HL-60 (cell line): ENCODE measurements at regions not wholly inside any gene's neighbourhood (a gene's known extent, or its start where the extent isn't known, plus 50 kb on each side); places are given as distances from the start of the nearest gene placed in this dataset.

ENCODE experiments used
- DNase-seq, 2 experiments: peaks; one replicate each; pipeline ENCODE4 v3.0.0-alpha.2; 2010 to 2020; ENCODE audit warnings: low read depth in 1 of 2, low spot score in 1 of 2
- H3K27ac ChIP-seq: fragments of 250-450 bp; sonication (Bioruptor Pico); replicated peaks from 2 replicates; pipeline ENCODE4 v1.5.1; 2020; ENCODE audit warnings: mild to moderate bottlenecking, moderate library complexity
- H3K27me3 ChIP-seq: fragments of 250-450 bp; sonication (Bioruptor Pico); 2 replicates; pipeline ENCODE4 v1.5.1; 2021; ENCODE audit warnings: mild to moderate bottlenecking, moderate library complexity; ENCODE audit not compliant: insufficient read depth, poor library complexity, severe bottlenecking
- H3K4me3 ChIP-seq: replicated peaks from 2 replicates; pipeline ENCODE4 v1.5.1; 2011; ENCODE audit warnings: mild to moderate bottlenecking, control low read depth, low read length; ENCODE audit not compliant: insufficient read depth
- CTCF ChIP-seq: IDR thresholded peaks from one replicate; pipeline ENCODE4 v1.5.1; 2011; ENCODE audit warnings: low read length, control low read depth, inconsistent platforms; ENCODE audit not compliant: insufficient read depth
- GABPA ChIP-seq: IDR thresholded peaks from 2 replicates; pipeline ENCODE4 v1.6.1; 2012; ENCODE audit warnings: low read depth
- POLR2AphosphoS5 ChIP-seq: IDR thresholded peaks from 2 replicates; pipeline ENCODE4 v1.6.1; 2012; ENCODE audit warnings: low read depth
- SPI1 ChIP-seq: IDR thresholded peaks from 2 replicates; pipeline ENCODE4 v1.6.1; 2012; ENCODE audit warnings: low read depth, mild to moderate bottlenecking, borderline replicate concordance
- TF ChIP-seq, protein P1 (sequence below): IDR thresholded peaks from 2 replicates; pipeline ENCODE4 v1.6.1; 2012; ENCODE audit warnings: low read depth; ENCODE audit not compliant: insufficient replicate concordance

GRCh38 chr1:187283984-187284383, 455.2 kb downstream of the PLA2G4A start:
- Histone ChIP-seq H3K4me3 (no peak overlapping the region), H3K27ac (no peak overlapping the region), H3K27me3 (no peaks in the 10 kb centered on the region)
- TF ChIP-seq POLR2AphosphoS5 (no peak), CTCF (no peak)
- DNase-seq, result no peak

GRCh38 chr1:187294421-187295201, 465.9 kb downstream of the PLA2G4A start:
- no peak overlapping the region for H3K27ac ChIP-seq
- no peak overlapping the region for H3K4me3 ChIP-seq
- no peak for DNase-seq
- no peaks in the 10 kb centered on the region for H3K27me3 ChIP-seq
- TF ChIP-seq SPI1 (no peak), CTCF (no peak), GABPA (no peak), POLR2AphosphoS5 (no peak)
- TF ChIP-seq, protein P1, sequence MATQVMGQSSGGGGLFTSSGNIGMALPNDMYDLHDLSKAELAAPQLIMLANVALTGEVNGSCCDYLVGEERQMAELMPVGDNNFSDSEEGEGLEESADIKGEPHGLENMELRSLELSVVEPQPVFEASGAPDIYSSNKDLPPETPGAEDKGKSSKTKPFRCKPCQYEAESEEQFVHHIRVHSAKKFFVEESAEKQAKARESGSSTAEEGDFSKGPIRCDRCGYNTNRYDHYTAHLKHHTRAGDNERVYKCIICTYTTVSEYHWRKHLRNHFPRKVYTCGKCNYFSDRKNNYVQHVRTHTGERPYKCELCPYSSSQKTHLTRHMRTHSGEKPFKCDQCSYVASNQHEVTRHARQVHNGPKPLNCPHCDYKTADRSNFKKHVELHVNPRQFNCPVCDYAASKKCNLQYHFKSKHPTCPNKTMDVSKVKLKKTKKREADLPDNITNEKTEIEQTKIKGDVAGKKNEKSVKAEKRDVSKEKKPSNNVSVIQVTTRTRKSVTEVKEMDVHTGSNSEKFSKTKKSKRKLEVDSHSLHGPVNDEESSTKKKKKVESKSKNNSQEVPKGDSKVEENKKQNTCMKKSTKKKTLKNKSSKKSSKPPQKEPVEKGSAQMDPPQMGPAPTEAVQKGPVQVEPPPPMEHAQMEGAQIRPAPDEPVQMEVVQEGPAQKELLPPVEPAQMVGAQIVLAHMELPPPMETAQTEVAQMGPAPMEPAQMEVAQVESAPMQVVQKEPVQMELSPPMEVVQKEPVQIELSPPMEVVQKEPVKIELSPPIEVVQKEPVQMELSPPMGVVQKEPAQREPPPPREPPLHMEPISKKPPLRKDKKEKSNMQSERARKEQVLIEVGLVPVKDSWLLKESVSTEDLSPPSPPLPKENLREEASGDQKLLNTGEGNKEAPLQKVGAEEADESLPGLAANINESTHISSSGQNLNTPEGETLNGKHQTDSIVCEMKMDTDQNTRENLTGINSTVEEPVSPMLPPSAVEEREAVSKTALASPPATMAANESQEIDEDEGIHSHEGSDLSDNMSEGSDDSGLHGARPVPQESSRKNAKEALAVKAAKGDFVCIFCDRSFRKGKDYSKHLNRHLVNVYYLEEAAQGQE, result no peak

GRCh38 chr1:187300081-187300480, 471.3 kb downstream of the PLA2G4A start:
- no peaks in the 10 kb centered on the region for H3K27me3 ChIP-seq
- H3K27ac ChIP-seq, result no peak overlapping the region
- no peak overlapping the region for H3K4me3 ChIP-seq
- no peak for TF ChIP-seq GABPA
- no peak for TF ChIP-seq SPI1
- TF ChIP-seq CTCF, result no peak
- TF ChIP-seq, protein P1, result no peak
- no peak for TF ChIP-seq POLR2AphosphoS5
- DNase-seq, result no peak

DNA sequence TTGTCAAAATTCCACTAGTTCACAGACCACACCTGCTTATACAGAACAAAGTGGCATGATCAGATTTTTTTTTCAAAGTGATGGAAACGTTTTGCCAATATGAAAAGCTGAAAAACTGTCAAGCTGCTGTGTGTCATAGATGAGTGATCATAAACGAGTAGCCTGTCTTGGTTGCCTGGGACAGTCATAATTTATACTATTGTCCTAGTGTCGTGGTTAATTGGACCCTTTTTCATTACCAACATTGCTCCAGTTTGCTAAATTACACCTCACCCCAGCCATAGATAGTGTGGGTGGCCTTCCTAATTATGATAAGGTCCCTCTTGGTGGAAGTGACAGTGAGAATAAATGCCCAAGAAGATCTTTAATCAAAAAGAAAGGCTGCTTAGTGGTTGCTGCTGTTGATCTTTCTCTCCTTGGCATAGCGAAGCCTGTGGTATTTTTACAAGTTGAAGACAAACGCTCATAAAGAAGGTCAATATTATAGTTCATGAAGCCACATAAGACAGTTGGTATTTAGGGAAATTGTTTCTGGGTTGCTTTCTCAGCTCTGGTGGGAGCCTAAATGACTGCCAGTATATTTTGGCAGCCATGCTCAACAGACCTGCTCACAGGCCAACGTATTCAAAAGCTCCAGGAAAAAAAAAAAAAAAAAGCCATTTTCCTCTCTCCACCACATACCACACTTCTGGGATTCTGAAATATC, 478.1 kb downstream of the PLA2G4A start:
- H3K27me3 ChIP-seq, result no peaks in the 10 kb centered on the region
- H3K27ac ChIP-seq, result no peak overlapping the region
- TF ChIP-seq GABPA (no peak), CTCF (no peak)
- no peak for DNase-seq
- no peak overlapping the region for H3K4me3 ChIP-seq
